Peyer's patch (tissue), 4 donors: ENCODE measurements at regions not wholly inside any gene's neighbourhood (a gene's known extent, or its start where the extent isn't known, plus 50 kb on each side); places are given as distances from the start of the nearest gene placed in this dataset.

Experiments
- POLR2A ChIP-seq, 2 donors: fragments of 450-650 bp; IDR thresholded peaks; one replicate each; pipeline ENCODE4 v1.5.1; 2017; ENCODE audit warnings: antibody characterized with exemption in 2 of 2, mild to moderate bottlenecking in 2 of 2, moderate library complexity in 2 of 2
- TF ChIP-seq, protein P1 (sequence below), 6 experiments: fragments of 450-650 bp in 4 of 6; fragments of 200-600 bp in 2 of 6; sonication (generic) in 1 of 6; IDR thresholded peaks; one replicate each; pipeline ENCODE4 v1.5.1; 2017 to 2019; ENCODE audit warnings: antibody characterized with exemption in 6 of 6, mild to moderate bottlenecking in 3 of 6, moderate library complexity in 1 of 6

DNA sequence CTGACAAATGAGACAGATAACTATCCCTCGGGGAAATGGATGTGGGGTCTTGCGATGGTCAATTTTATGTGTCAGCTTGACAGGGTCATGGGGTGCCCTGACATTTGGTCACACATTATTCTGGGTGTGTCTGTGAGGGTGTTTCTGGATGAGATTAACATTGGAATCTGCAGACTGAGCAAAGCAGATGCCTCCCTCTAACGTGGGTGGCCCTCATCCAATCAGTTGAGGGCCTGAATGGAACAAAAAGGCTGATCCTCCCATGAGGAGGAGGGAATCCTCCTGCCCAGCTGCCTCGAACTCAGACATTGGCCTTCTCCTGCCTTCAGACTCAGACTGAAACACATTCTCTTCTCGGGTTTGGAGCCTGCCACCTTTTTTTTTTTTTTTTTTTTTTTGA lies 69.0 kb downstream of the MINAR1 start:
- TF ChIP-seq, protein P1, sequence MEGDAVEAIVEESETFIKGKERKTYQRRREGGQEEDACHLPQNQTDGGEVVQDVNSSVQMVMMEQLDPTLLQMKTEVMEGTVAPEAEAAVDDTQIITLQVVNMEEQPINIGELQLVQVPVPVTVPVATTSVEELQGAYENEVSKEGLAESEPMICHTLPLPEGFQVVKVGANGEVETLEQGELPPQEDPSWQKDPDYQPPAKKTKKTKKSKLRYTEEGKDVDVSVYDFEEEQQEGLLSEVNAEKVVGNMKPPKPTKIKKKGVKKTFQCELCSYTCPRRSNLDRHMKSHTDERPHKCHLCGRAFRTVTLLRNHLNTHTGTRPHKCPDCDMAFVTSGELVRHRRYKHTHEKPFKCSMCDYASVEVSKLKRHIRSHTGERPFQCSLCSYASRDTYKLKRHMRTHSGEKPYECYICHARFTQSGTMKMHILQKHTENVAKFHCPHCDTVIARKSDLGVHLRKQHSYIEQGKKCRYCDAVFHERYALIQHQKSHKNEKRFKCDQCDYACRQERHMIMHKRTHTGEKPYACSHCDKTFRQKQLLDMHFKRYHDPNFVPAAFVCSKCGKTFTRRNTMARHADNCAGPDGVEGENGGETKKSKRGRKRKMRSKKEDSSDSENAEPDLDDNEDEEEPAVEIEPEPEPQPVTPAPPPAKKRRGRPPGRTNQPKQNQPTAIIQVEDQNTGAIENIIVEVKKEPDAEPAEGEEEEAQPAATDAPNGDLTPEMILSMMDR (IDR thresholded peaks at IDR 0.05), result no peak
- TF ChIP-seq POLR2A (IDR thresholded peaks at IDR 0.05), result no peak
